Limb (tissue), 2 donors: ENCODE measurements at regions not wholly inside any gene's neighbourhood (a gene's known extent, or its start where the extent isn't known, plus 50 kb on each side); places are given as distances from the start of the nearest gene placed in this dataset.

Experiments
- DNase-seq, 2 donors: peaks; one replicate each; pipeline ENCODE4 v3.0.0-alpha.2; 2016; ENCODE audit errors: extremely low spot score in 2 of 2

DNA sequence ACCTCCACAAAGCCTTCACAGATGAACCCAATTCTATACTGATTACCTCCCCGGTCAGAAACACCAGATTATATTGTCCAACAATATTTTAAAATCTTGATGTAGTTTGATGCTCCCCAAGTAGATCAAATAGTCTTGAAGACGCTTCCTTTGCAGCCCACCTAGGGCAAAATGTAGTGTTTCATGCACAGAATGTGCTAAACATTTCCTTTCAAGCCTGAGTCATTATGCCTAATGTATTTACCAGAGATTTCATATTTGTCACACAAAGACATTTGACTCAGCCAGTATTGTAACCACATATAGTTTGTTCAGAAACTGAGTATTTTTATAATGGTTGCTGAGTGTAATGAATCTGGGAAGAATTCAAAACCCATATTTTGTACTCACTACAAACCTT is 1396.8 kb downstream of the LRRC4C start:
- no peak for DNase-seq

DNA sequence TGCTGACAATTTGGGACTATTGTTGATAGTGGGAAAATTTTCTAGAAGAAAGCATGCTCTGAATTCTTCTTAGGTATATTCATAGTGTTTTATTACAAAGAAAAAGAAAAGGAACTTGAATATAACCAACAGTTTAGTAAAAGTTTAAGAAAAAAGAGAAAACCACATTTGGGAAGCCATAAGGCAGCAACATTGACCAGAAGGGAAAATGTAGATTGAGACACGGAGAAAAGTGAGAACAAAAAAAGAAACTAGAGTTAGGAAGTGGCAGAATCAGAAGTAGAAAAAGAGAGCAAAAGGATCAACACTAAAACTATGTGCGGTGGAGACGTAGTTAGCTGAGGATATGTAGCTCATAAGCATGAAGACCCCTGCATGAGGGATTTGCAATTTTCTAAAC is 1398.2 kb downstream of the LRRC4C start:
- DNase-seq = no peak

DNA sequence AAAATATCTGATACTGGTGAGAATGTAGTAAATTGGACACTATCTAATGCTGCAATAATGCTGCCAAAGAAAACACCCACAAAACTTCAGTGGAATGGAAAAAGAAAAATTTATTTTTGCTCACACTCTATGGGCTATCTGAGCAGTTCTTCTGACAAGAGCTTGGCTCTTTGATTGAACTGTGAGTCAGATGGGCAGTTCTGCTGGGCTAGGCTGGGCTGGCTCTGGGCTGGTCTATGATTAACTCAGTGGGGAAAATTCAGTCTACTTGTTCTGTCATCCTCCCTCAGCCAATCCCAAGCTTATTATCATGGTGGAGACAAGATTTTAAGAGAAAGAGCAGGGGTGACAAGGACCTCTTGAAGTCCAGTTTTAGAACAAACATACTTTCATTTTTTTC is 1404.8 kb downstream of the LRRC4C start:
- DNase-seq = no peak

DNA sequence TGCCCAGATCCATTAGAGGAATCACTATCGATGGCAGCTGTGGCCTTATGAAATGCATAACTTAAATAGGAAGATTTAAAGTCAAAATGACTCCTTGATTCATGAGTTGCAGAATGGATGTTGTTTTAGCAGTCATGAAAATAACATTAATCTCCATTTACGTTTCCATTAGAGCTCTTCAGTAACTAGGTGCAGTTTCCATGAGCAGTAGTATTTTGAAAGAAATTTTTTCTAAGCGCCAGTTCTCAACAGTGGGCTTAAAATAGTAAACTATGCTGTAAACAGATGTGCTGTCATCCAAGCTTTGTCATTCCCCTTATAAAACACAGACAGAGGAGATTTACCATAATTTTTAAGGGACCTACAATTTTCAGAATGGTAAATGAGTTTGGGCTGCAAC is 1414.1 kb downstream of the LRRC4C start:
- DNase-seq = no peak

DNA sequence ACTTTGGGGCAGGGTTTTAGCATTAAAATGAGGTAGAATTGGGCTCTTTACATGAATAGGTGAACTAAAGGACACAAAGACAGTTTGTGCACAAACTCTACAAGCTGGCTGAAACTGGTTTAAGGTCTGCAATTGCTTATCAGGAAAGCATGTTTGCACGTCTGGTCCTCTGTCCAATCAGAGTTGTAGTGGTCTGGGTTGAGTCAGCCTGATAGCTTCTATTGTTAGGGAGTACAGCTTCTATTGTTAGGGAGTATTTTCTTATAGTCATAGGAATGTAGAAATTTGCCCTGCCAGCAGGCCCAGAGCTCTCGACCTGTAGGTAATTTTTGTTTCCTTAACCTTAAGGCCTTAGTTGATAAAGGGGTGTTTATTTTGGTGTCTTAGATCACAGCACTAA is 1422.4 kb downstream of the LRRC4C start:
- DNase-seq = no peak

DNA sequence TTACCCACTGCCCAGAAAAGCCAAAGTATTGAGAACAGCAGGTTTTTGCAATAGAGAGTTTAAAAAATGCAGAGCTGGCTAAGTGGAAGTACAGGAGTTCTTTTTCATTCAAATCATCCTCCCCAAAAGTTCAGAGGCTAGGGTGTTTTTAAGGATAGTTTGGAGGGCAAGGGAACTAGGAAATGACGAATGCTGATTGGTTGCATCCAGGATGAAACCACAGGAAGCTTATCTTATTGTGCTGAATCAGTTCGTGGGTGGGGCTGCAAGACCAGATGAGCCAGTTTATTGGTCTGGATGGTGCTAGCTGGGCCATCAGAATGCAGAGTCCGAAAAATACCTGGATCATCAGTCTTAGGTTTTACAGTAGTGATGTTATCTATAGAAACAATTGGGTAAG is 1427.1 kb downstream of the LRRC4C start:
- no peak for DNase-seq

DNA sequence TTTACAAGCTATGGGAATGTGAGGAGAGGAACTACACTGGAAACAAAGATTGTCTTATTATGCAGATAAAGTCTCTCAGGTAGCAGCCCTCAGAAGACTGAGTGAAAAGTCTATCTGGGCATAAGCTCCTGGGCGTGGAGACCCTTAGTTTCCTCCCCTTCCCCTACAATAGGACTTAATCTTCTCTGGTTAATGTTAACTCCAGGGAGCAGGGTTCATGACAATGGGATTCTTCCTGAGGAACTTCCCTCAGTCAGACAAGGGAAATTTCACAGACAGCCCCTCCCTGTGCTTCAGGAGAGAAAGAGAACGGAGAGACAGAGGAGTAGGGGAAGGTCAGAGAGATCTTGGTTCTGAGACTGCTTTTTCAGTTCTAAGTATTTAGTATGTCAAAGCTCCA is 1428.6 kb downstream of the LRRC4C start:
- DNase-seq = no peak

DNA sequence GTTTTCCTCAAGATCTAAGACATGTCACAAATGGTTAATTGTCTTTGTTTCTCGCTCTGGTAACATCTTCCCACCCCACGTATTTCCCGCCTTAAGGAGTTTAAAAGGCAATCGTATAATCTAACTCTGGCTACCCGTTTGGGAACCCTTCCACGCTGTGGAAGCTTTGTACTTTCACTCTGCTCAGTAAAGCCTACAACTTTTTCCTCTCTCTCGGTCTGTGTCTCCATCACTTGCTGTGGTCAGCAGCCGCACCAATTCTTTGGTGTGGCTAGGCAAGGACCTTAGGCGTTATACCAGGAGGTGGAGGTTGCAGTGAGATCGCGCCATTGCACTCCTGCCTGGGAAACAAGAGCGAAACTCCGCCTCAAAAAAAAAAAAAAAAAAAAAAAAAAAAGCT is 1430.1 kb downstream of the LRRC4C start:
- no peak for DNase-seq

DNA sequence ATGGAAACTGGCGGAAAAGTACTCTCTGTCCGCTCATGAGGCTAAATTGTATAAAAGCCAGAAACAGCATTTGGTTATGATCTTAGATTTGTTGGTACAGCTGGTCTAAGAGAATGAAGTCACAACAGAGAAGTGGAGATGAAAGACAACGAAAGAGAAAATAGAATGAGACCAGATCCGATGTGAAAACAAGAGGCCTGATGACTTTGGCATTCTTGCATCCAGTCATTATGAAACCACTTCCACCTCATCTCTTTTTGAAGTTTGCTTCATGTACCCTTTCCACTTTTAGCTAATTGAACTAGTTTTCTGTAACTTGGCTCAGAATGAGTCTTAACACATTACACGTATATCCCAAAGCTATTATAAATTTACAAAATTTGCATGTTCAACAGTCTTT is 1431.7 kb downstream of the LRRC4C start:
- DNase-seq = no peak

DNA sequence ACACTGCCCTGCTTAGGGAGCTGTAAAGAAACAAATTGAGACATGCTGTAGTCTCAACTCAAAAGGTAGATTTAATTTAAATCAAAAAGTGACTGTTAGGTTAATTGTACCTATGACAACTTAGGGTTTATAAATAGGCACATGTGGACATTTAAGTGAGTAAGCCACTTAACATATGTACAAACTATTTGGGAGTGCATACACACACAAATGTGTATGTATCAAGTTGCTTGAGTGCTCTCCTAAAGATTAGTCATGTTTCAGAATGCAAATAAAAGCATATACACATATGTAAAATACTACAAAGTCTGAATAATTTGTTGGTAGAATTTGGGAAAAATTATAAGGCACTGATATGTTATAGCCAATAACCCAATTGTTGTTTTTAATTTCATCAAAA is 1435.7 kb downstream of the LRRC4C start:
- no peak for DNase-seq

DNA sequence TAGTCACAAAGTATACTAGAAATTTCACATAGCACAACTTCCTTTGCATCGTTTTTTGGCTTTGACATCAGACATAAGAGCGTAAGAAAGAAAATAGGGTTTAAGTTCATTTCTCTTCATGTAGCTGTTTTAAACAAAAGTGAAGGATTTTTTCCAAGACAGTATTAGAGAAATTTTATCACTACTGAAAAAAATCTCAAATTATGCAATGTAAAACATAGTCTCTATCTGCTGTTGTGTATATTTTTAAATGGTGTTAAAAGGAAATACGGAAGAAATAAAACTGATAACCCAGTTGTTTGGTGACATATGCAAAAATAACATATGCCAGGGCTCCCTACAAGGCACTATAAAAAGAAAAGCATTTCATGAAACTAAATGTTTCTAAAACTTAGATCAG is 1449.4 kb downstream of the LRRC4C start:
- no peak for DNase-seq

DNA sequence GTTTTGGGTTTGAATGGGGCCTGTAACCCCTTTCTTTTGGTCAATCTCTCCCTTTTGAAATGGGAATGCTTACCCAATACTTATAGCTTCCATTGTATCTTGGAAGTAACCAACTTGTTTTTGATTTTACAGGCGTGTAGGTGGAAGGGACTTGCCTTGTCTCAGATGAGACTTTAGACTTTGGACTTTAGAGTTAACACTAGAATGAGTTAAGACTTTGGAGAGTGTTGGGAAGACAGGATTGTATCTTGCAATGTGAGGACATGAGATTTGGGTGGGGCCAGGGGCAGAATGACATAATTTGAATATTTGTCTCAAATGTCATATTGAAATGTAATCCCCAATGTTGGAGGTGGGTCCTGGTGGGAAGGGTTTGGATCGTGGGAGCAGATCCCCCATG is 1466.9 kb downstream of the LRRC4C start:
- no peak for DNase-seq

DNA sequence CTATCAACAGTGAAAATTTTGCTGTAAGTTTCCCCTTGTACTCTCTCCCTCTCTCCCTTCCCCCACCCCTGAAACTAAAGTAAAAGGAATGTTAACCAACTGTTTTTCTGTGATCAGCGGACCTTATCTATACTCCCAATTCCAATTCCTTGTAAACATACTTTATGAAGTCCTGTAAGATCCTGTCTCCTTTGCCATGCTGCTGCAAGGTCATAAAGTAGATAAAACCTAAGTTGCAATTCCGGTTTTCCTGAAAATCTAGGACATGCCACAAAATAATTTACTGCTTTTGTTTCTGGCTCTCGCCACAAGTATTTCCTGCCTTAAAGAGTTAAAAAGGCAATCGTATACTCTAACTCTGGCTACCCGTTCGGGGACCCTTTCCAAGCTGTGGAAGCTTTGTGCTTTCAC is 1469.0 kb downstream of the LRRC4C start:
- no peak for DNase-seq

DNA sequence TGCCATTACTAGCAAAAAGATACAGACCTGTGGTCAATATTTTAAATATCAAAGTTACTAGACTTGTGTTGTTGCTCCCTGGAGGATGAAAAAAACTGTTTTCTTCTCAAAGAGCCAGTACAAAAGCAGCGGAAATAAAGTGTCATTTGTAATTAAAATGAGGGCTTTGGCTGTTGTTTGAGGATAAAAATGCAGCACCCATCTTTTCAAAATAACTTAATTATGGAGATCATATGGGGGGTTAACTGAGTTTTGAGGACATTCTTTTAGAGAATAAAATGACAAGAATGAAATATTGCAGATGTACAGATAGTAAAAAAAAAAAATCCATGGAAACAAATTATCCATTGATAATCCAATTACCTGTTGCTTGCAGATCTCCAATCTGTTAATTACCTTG is 1484.4 kb downstream of the LRRC4C start:
- DNase-seq = no peak

DNA sequence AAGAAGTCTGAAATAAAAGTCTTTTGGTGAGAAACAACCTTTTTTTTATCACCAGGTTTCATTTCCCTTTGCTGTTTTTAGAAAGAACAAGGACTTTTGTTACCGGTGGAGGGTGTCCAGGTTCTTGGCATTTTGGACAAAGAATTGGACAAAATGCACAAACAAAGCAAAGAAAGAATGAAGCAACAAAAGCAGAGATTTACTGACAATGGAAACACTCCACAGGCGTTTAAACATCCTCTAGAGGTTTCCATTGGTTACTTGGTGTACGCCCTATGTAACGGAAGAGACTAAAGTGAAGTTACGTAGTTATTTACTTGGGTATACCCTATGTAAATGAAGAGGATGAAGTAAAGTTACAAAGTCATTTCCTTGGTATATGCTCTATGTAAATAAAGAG is 1487.0 kb downstream of the LRRC4C start:
- DNase-seq = no peak

DNA sequence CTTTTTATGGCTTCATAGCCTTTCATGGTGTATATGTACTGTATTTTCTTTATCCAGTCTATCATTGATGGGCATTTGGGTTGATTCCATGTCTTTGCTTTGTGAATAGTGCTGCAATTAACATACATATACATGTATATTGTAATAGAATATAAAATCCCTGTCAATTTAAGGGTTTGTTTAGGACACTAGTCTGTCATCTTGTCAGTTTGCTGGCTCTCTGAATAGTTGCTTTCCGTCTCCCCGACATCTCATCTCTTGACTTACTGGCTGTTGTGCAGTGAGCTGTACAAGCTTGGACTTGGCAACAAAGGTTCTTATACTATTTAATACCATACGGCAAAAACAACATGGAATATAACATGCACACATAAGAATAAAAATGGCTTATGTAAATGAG is 1487.5 kb downstream of the LRRC4C start:
- no peak for DNase-seq

DNA sequence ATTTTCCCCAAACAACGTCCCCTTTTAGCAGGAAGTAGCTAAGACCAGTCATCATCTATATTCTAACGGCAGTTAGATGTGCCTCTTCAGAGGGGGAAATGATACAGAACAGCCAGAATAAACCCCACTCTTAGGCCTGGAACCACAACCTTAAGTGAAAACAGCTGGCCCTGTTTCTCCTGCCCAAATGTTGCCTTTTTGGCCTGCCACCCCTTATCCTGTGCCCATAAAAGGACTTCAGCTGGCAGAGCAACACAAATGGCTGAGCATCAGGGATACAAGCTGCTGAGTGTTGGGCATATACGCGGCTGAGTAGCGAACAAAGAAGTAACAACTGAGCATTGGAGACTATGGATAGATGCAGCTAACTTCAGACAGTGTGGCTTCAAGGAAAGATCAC is 1491.4 kb downstream of the LRRC4C start:
- DNase-seq = no peak

DNA sequence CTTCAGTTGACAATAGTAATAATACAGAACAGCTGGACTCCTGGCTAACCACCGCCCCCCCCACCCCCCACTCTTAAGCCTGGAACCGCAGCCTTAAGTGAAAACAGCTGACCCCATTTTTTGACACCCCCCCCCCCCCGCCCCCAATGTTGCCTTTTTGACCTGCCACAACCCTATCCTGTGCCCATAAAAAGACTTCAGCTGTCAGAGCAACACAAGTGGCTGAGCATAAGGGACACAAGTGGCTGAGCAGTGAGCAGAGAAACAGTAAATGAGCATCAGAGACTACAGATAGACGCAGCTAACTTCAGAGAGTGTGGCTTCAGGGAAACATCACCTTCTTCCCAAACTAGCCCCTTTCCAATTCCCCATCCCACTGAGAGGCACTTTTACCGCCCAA is 1493.8 kb downstream of the LRRC4C start:
- peak in 1 of 2 donors; percentile 45 for DNase-seq

DNA sequence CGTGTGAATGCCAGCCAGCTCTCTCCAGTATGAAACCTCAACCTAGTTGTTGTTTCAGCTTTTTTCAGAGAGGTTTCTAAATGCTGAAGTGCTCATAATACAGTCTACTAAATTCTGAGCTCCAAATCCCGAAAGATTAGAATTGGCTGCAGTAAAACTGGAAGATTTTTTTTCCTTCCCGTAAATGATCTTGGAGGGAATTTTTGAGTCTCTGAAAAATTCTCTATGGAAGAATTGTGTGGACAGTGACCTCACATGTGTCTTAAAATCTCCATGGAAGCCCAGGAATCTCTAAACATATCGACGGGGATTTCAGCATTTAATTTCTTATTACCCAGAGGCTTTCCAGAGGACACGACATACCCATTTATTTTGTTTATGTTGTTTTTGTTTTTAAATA is 1499.2 kb downstream of the LRRC4C start:
- DNase-seq = peak in 1 of 2 donors; percentile 47

DNA sequence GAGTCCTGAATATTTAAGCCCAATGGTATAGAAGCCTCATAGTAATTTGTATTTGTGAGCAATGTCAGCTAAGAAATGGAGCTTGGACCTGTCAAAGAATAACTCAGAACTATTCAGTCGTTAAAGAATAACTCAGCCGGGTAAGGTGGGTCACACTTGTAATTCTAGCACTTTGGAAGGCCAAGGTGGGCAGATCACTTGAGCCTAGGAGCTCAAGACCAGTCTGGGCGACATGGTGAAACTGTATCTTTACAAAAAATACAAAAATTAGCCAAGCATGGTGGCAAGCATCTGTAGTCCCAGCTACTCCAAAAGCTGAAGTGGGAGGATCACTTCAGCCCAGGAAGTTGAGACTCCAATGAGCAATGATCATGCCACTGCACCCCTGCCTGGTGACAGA is 1526.5 kb downstream of the LRRC4C start:
- no peak for DNase-seq

DNA sequence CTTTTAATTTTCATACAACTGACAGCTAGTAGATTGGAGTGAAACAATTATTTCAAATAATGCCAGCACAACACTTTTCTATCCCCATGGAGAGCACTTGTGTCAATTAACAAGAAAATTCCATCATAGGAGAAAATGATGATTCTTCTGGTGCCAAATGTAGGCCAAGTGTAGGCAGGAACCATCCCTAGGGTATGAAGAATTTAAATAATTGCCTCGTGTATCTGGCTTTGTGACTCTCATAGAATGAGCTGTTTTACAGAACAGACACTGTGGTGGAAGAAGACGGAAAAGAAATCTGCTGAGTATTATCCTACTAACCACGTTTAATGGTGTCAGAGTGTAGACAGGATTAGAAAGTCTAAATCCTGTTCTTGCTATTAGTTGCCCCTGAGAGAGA is 1542.2 kb downstream of the LRRC4C start:
- no peak for DNase-seq

DNA sequence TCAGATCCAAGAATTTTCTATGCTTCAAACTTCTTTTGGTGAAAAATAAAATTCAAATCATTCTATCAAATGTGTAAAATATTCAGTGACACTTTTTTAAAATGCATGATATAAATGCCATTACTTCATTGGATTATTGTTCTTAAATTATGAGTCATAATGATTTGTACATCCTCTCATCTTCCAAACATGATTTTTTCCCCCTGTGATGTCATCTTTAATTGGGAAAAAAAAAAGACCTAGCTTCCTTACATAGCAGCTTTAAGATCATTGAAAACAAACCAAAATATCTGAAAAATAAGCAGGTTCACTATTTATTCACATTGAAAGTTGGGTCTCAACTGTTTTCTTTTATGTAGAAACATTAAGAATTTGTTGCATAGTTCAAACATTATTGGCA is 1549.4 kb downstream of the LRRC4C start:
- no peak for DNase-seq

DNA sequence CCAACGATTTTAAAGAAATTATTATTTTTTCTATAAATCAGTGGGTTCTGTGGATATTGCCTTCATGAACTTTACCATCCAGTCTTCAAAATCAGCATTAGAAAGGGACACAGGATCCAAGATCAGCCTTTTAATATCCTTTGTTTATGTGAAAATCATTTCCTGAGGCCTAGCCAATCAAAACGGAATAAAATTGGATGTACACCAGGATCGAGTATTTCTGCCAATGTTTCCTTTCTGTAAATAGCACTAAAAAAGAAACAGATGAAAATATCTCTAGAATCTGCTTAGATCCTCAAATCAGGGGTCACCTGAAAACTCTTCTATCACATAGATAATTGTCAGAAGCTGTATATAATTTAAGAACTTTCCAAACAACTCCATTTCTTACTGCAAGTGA is 1598.5 kb downstream of the LRRC4C start:
- peak in 1 of 2 donors; percentile 5 for DNase-seq

DNA sequence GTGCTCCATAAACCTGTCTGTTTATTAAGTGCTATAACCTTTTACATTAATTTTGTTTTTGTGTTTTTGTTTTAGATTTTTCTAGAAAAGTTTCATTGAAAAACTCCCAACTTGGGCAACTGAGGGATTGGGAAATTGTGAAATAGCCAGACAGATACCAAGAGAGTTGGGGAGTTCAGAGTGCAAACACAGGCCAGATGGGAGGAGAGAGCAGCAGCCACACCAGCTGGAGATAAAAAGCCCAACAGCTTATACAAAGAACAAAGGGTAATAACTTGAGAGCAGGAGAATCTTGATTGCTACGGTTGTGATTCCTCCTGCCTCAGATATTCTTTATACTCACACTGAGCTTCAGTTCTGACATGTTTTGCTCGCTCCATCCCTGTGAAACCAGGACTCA is 1642.2 kb downstream of the LRRC4C start:
- DNase-seq = no peak

DNA sequence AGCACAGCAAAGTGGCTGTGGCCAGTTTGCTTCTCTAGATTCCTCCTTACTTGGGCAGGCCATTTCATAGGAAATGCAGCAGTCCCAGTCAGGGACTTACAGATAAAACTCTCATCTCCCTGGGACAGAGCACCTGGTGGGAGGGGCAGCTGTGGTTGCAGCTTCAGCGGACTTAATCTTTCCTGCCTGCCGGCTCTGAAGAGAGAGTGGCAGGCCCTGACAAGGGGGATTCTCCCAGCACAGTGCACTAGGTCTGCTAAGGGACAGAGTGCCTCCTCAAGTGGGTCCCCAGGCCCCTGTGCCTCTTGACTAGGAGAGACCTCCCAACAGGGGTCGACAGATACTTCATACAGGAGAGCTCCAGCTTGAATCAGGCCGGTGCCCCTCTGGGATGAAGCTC is 1649.1 kb downstream of the LRRC4C start:
- DNase-seq = no peak
